ENCODE measurements at regions not wholly inside any gene's neighbourhood (a gene's known extent, or its start where the extent isn't known, plus 50 kb on each side); places are given as distances from the start of the nearest gene placed in this dataset.

GRCh38 chr7:142477079-142477651, 219.3 kb upstream of the PRSS58 start:
- intact Hi-C loops (cut with DNase I), result no loop called here
- H3K4me1 ChIP-seq, result no peaks in the 10 kb centered on the region
- DNase-seq, result no peak
- H3K4me3 ChIP-seq, result no peak overlapping the region
- TF ChIP-seq CTCF (IDR thresholded peaks at IDR 0.05) (no peak), POLR2A (IDR thresholded peaks at IDR 0.05) (no peak)
- 57 to 71% methylated on average over 3 of the region's 3 CpGs for WGBS, 2 donors
- no peaks in the 10 kb centered on the region for H3K36me3 ChIP-seq
- H3K9me3 ChIP-seq, result no peaks in the 10 kb centered on the region
- H3K27me3 ChIP-seq, result no peaks in the 10 kb centered on the region
- H3K27ac ChIP-seq, result no peak overlapping the region

- Histone ChIP-seq H3K36me3 (no peaks in the 10 kb centered on the region), H3K27ac (no peak overlapping the region), H3K4me3 (no peak overlapping the region), H3K9me3 (no peaks in the 10 kb centered on the region), H3K27me3 (no peaks in the 10 kb centered on the region), H3K4me1 (no peaks in the 10 kb centered on the region)
- no peak for DNase-seq
- intact Hi-C loops (cut with DNase I), result no loop called here
- TF ChIP-seq CTCF (IDR thresholded peaks at IDR 0.05) (no peak), POLR2A (IDR thresholded peaks at IDR 0.05) (no peak)
- WGBS, 2 donors, result 69 to 81% methylated on average over 2 of the region's 2 CpGs
Observed at GRCh38 chr7:142476077-142476476, 218.2 kb upstream of the PRSS58 start.

GRCh38 chr7:142471820-142472219, 214.0 kb upstream of the PRSS58 start:
- intact Hi-C loops (cut with DNase I), result no loop called here
- Histone ChIP-seq H3K27ac (no peak overlapping the region), H3K4me1 (no peaks in the 10 kb centered on the region), H3K9me3 (no peaks in the 10 kb centered on the region), H3K4me3 (no peak overlapping the region), H3K36me3 (no peaks in the 10 kb centered on the region), H3K27me3 (no peaks in the 10 kb centered on the region)
- WGBS, 2 donors, result 20 to 25% methylated on average over 1 of the region's 1 CpG
- DNase-seq, result no peak
- TF ChIP-seq CTCF (IDR thresholded peaks at IDR 0.05), result no peak
- TF ChIP-seq POLR2A (IDR thresholded peaks at IDR 0.05), result no peak

GRCh38 chr7:142470544-142470830, 212.6 kb upstream of the PRSS58 start:
- no peak for DNase-seq
- H3K27me3 ChIP-seq, result no peaks in the 10 kb centered on the region
- H3K9me3 ChIP-seq, result no peaks in the 10 kb centered on the region
- TF ChIP-seq POLR2A (IDR thresholded peaks at IDR 0.05), result no peak
- no peaks in the 10 kb centered on the region for H3K4me1 ChIP-seq
- H3K27ac ChIP-seq, result no peak overlapping the region
- intact Hi-C loops (cut with DNase I), result no loop called here
- no peak overlapping the region for H3K4me3 ChIP-seq
- no peaks in the 10 kb centered on the region for H3K36me3 ChIP-seq
- whole genome bisulfite sequencing, 2 donors, result 86 to 91% methylated on average over 2 of the region's 2 CpGs

- no peak overlapping the region for H3K27ac ChIP-seq
- no peak overlapping the region for H3K4me3 ChIP-seq
- no peak for DNase-seq
- no peaks in the 10 kb centered on the region for H3K36me3 ChIP-seq
- intact Hi-C loops (cut with DNase I), result no loop called here
- TF ChIP-seq POLR2A (IDR thresholded peaks at IDR 0.05) (no peak), CTCF (IDR thresholded peaks at IDR 0.05) (no peak)
- 65 to 79% methylated on average over 8 to 9 of the region's 11 CpGs for WGBS, 2 donors
- no peaks in the 10 kb centered on the region for H3K27me3 ChIP-seq
- no peaks in the 10 kb centered on the region for H3K9me3 ChIP-seq
- H3K4me1 ChIP-seq, result no peaks in the 10 kb centered on the region
Observed at GRCh38 chr7:142469696-142470543, 212.1 kb upstream of the PRSS58 start.
